ENCODE measurements at regions not wholly inside any gene's neighbourhood (a gene's known extent, or its start where the extent isn't known, plus 50 kb on each side); places are given as distances from the start of the nearest gene placed in this dataset.

GRCh38 chrX:39766855-39767254 lies 330.9 kb downstream of the BCOR start:
- ATAC-seq (no peak), DNase-seq (ENCODE audit: extremely low read depth in 1 of 4, low spot score in 3 of 4) (no peak), FAIRE-seq (no peak)
- Histone ChIP-seq H3K27me3 (ENCODE audit: control insufficient read depth in 2 of 2, insufficient read depth in 2 of 2, low read length in 2 of 2) (no peaks in the 10 kb centered on the region), H3K4me1 (replicated peaks in 1 of 2; ENCODE audit: control insufficient read depth in 2 of 2, insufficient read depth in 2 of 2, low read length in 2 of 2) (peaks cover 0 to 3% of the 10 kb centered on the region in 2 experiments; a peak in 2 of 5 replicates), H3K9me3 (replicated peaks; ENCODE audit: control insufficient read depth, insufficient read depth, low read depth, low read length) (peaks cover 3% of the 10 kb centered on the region; the same call in 1 of the 2 replicates), H3K9me1 (ENCODE audit: control insufficient read depth, insufficient read depth, low read length) (no peaks in the 10 kb centered on the region), H2AFZ (ENCODE audit: low read depth, low read length) (no peak overlapping the region), H3K9ac (ENCODE audit: insufficient read depth in 1 of 2, low read depth in 2 of 2, low read length in 2 of 2) (no peak overlapping the region; a peak in 1 of 4 replicates), H3K27ac (ENCODE audit: extremely low read depth, low read depth, low read length) (no peak overlapping the region), H3K79me2 (ENCODE audit: control insufficient read depth, insufficient read depth, low read length) (no peaks in the 10 kb centered on the region), H4K20me1 (replicated peaks; ENCODE audit: control insufficient read depth, insufficient read depth, low read length) (no peaks in the 10 kb centered on the region), H3K4me2 (ENCODE audit: insufficient read depth, low read length) (no peak overlapping the region), H3K4me3 (no peak overlapping the region), H3K36me3 (ENCODE audit: control insufficient read depth, insufficient read depth, low read length) (no peaks in the 10 kb centered on the region)
- 33% methylated on average over 6 of the region's 8 CpGs for WGBS (ENCODE audit: insufficient coverage, low coverage, missing lambda C conversion rate)
- intact Hi-C loops (cut with micrococcal nuclease) (no loop called here), in situ Hi-C loops (cut with MboI) (no loop called here)
- TF ChIP-seq POLR2AphosphoS5 (IDR thresholded peaks at IDR 0.05; ENCODE audit: control insufficient read depth, insufficient read depth, low read depth, low read length) (no peak), SREBF1 (IDR thresholded peaks at IDR 0.05; ENCODE audit: borderline replicate concordance, low read depth, low read length) (no peak), ATF4 (CRISPR knock-in tag; IDR thresholded peaks at IDR 0.05) (no peak), ID3 (CRISPR knock-in tag; IDR thresholded peaks at IDR 0.05) (no peak), ID3 (tag; IDR thresholded peaks at IDR 0.05) (no peak), TBP (optimal IDR thresholded peaks at IDR 0.05; ENCODE audit: low read depth, low read length) (no peak), MYC (IDR thresholded peaks at IDR 0.05; ENCODE audit: low read depth, low read length) (no peak), MYC (CRISPR knock-in tag; IDR thresholded peaks at IDR 0.05; ENCODE audit: borderline replicate concordance, low read depth) (no peak), CREBBP (IDR thresholded peaks at IDR 0.05; ENCODE audit: low read depth, low read length) (no peak), ZNF551 (CRISPR knock-in tag; IDR thresholded peaks at IDR 0.05) (no peak), ZNF785 (CRISPR knock-in tag; IDR thresholded peaks at IDR 0.05) (no peak), CC2D1A (IDR thresholded peaks at IDR 0.05) (no peak), POLR2G (IDR thresholded peaks at IDR 0.05; ENCODE audit: low read depth, low read length) (no peak), ZZZ3 (IDR thresholded peaks at IDR 0.05) (no peak)
- BruUV-seq (replicated peaks), result no TSS peak
- ChIA-PET CTCF (ENCODE audit: low intra/inter-chr PET ratio) (no interaction called here), POLR2A (no interaction called here)
